ENCODE measurements at regions not wholly inside any gene's neighbourhood (a gene's known extent, or its start where the extent isn't known, plus 50 kb on each side); places are given as distances from the start of the nearest gene placed in this dataset.

DNA sequence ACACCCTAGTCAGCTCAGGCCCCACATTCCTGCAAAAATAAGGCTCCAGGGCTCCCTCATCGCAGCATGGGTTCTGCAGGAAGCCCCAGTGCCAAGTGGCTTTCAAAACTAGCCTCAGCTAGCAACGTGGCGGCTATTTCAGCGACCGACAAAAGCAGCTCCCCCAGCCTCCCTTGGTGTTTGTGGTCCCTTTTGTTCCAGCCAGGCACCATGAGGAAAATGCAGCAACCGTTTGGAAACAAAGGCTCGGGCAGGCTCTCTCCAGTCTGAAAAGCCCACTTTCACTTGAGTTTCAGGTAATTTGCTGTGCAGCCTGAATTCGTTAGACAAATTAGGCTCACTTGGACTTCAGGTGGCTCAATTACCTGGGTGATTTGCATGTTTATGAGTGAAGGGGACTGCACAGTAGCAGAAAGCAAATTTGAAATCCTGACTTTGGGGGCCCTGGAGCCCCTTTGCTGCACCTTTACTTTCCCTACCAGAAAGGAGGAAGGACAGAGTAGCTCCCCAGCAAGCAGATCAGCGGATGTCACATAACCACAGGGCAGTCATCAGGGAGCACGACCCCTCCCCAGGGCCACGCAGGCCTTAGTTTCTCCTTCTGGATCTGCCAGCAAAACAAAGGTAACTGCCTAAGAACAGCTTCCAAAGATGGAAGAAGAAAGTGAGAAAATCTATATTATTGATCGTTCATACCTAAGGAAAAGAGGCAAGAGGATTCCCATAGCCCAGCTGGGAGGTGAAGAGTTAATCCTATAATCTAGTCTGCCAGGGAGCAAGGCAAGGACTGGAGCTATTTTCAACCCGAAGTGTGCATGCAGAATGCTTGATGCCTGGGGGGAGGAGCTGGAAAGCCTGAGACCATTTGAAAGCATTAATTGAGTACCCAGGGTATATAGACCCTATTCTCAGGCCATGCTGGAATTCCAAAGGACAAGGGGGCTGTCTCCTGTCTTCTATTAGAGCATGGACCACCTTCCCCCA is 143.1 kb upstream of the SDK2 start:
- TF ChIP-seq SP1 (IDR thresholded peaks at IDR 0.05; ENCODE audit: low read depth) (no peak), YY1 (IDR thresholded peaks at IDR 0.05; ENCODE audit: extremely low read depth, insufficient replicate concordance, low read depth, low read length) (no peak)

Measured in HCT116 (cell line).